Mucosa of descending colon (tissue), 3 donors: ENCODE measurements at regions not wholly inside any gene's neighbourhood (a gene's known extent, or its start where the extent isn't known, plus 50 kb on each side); places are given as distances from the start of the nearest gene placed in this dataset.

ENCODE experiments used
- ATAC-seq: fragments of 200-7000 bp; cut with Tn5 transposase; one replicate; pipeline ENCODE4 v1.9.1; 2020; ENCODE audit warnings: mild to moderate bottlenecking, moderate library complexity
- DNase-seq, 3 donors: peaks; one replicate each; pipeline ENCODE4 v3.0.0-alpha.2; 2020
- H3K36me3 ChIP-seq: fragments of 200-600 bp; one replicate; pipeline ENCODE4 v1.8.0; 2021; ENCODE audit warnings: low read depth, mild to moderate bottlenecking
- H3K4me1 ChIP-seq: fragments of 200-600 bp; one replicate; pipeline ENCODE4 v1.8.0; 2021; ENCODE audit warnings: low read depth, mild to moderate bottlenecking
- H3K4me3 ChIP-seq: fragments of 200-600 bp; one replicate; pipeline ENCODE4 v1.8.0; 2021; ENCODE audit warnings: mild to moderate bottlenecking
- H3K9me3 ChIP-seq: fragments of 200-600 bp; one replicate; pipeline ENCODE4 v1.8.0; 2021; ENCODE audit warnings: mild to moderate bottlenecking
- intact Hi-C, 2 donors: fragments of 100-400 bp; cut with DNase I in 1 of 2; cut with micrococcal nuclease in 1 of 2; formaldehyde crosslinking; loops; one replicate each; pipeline versions ENCODE4 v1.11.0 to v1.11.1; 2022; cut with DNase I, micrococcal nuclease
- TF ChIP-seq, protein P1 (sequence below): fragments of 200-600 bp; IDR thresholded peaks from one replicate; pipeline ENCODE4 v1.8.0; 2022; ENCODE audit warnings: antibody characterized with exemption, mild to moderate bottlenecking
- donor health status: DM: no; HTN: no; CAD: no; lungs with moderate emphysema.
- donor health status: DM: no; HTN: no; CAD: no.
- donor health status: DM: no; HTN: yes; CAD: no.

DNA sequence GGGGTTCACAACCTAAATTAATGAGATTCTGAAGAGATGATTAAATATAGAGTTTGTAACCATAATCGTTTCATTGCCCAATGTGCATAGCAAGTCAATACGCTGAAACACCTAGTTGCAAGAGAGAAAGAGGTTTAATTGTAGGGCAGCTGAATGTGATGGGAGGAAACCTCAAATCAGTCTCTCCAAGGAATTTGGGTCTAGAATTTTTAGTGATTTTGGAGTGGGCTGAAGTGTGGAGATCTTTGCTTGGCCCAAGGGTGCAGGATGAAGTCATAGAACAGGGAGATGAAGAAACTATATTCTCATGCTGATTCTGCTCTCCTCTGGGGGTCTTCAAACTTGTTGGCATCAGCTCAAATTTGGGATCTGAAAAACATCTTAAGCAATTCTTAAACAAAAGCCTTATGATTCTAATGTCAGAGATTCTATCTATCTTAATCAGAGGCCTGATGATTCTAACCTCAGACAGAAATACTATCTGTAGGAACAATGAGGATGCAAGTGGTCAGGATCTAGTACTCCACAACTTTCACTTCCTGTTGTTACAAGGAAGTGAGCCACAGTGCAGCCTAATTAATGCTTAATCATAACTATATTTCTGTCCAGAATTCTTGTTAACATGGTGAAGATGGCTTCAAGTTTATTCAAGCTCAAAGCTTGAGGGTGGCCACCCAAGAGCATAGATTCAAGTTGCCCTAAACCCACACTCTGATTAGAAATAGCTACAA, 80.2 kb upstream of the FUT8 start:
- Histone ChIP-seq H3K36me3 (no peaks in the 10 kb centered on the region), H3K4me1 (peaks cover 26% of the 10 kb centered on the region), H3K4me3 (no peak overlapping the region), H3K9me3 (no peaks in the 10 kb centered on the region)
- intact Hi-C loops: no loop called here
- TF ChIP-seq, protein P1, sequence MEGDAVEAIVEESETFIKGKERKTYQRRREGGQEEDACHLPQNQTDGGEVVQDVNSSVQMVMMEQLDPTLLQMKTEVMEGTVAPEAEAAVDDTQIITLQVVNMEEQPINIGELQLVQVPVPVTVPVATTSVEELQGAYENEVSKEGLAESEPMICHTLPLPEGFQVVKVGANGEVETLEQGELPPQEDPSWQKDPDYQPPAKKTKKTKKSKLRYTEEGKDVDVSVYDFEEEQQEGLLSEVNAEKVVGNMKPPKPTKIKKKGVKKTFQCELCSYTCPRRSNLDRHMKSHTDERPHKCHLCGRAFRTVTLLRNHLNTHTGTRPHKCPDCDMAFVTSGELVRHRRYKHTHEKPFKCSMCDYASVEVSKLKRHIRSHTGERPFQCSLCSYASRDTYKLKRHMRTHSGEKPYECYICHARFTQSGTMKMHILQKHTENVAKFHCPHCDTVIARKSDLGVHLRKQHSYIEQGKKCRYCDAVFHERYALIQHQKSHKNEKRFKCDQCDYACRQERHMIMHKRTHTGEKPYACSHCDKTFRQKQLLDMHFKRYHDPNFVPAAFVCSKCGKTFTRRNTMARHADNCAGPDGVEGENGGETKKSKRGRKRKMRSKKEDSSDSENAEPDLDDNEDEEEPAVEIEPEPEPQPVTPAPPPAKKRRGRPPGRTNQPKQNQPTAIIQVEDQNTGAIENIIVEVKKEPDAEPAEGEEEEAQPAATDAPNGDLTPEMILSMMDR: no peak
- ATAC-seq (no peak), DNase-seq (no peak)

GRCh38 chr14:65333943-65334687, 78.4 kb upstream of the FUT8 start:
- intact Hi-C loops: no loop called here
- Histone ChIP-seq H3K36me3 (no peaks in the 10 kb centered on the region), H3K4me3 (no peak overlapping the region), H3K4me1 (peaks cover 31% of the 10 kb centered on the region), H3K9me3 (no peaks in the 10 kb centered on the region)
- peak; percentile 52 to 73 (median 62) for DNase-seq
- peak; percentile 21 for ATAC-seq
- TF ChIP-seq, protein P1: no peak

DNA sequence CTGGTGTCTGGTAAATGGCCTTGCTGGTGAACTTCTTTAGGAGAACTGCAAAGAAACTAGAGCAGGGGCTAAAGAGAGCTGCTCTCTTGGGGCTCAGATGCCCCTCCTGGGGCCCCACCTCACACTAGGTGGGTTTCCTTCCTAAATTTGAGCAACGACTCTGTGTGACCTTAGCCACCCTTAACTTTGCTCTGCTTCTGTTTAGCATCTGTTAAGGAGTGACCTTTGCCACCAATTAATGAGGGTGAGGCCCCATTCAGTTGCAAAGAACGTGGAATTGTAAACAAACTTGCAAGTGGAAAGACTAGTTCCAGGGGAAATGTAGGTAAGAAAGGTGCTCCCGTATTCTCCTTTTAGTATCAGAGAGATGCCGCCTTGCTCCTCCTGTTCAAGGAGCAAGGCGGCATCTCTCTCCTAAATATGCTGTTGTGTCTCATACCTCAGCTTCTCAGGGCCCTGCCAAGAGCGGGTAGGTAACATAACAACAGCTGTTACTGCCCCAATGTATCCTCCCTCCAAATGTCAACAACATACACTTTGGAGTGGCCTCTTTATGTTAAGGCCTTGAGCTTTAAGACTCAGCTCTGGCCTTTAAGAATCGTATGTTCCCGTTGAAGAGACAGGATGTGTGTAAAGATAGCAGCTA, 77.6 kb upstream of the FUT8 start:
- H3K4me1 ChIP-seq: peaks cover 31% of the 10 kb centered on the region
- ATAC-seq (peak; percentile 85), DNase-seq (peak in 2 of 3 donors; percentile 37 to 89)
- no peaks in the 10 kb centered on the region for H3K9me3 ChIP-seq
- H3K4me3 ChIP-seq: no peak overlapping the region
- intact Hi-C loops: no loop called here
- H3K36me3 ChIP-seq: no peaks in the 10 kb centered on the region
- TF ChIP-seq, protein P1: no peak

GRCh38 chr14:65335411-65335947, 77.1 kb upstream of the FUT8 start:
- DNase-seq (peak; percentile 64 to 71 (median 70)), ATAC-seq (peak; percentile 84)
- H3K4me3 ChIP-seq: no peak overlapping the region
- peaks cover 31% of the 10 kb centered on the region for H3K4me1 ChIP-seq
- no peaks in the 10 kb centered on the region for H3K36me3 ChIP-seq
- H3K9me3 ChIP-seq: no peaks in the 10 kb centered on the region
- intact Hi-C loops: no loop called here
- TF ChIP-seq, protein P1: no peak

DNA sequence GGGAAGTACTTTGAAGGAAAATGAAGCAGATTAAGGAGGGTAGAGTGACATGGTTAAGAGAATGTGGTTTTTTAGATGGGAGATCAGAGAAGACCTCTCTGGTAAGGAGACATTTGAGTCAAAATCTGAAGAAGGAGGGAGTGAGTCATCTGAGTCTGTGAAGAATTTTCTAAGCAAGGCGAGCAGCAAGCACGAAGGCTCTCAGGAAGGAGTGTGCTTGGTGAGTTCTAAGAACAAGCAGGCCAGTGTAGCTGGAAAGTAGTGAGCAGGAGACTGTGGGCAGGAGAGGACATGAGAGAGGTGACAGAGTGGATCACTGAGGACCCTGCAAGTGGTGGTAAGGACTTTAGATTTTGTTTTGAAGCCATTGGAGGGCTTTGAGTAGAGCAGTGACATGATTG, 76.3 kb upstream of the FUT8 start:
- Histone ChIP-seq H3K36me3 (no peaks in the 10 kb centered on the region), H3K4me1 (peaks cover 31% of the 10 kb centered on the region), H3K4me3 (no peak overlapping the region), H3K9me3 (no peaks in the 10 kb centered on the region)
- TF ChIP-seq, protein P1: no peak
- DNase-seq (no peak), ATAC-seq (no peak)
- intact Hi-C loops: no loop called here
